GM19043 (cell line): ENCODE measurements at regions not wholly inside any gene's neighbourhood (a gene's known extent, or its start where the extent isn't known, plus 50 kb on each side); places are given as distances from the start of the nearest gene placed in this dataset.
A peak's percentile ranks its signal among the peaks of the same experiment; 100 is the strongest.
"Not testable (repeated sequence)": the region's sequence is repeated elsewhere in the genome, so short reads cannot be mapped to it uniquely, and the experiment has no call there.

Experiments used
- ATAC-seq: cut with Tn5 transposase; IDR thresholded peaks from one replicate; pipeline ENCODE4 v1.9.1; 2021; ENCODE audit warnings: low read depth; ENCODE audit not compliant: unreplicated experiment

DNA sequence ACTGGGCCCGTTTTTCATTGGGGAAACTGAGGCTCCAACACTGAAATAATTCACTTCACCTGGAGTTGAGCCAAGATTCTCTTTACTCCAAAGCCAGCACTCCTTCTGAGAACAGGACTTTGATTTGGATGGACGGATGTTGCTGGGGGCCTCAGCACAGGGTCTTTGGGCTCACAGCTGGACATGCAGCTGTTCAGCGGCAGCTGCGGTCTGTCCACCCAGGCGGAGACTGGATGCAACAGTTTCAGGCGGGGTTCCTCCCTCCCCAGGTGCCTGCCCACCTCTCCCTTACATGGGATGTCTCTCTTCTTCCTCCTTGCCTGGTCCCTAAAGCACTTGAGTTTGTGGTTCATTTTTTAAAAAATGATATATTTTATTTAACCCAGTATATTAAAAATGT, 219.0 kb upstream of the IRX4 start:
- no peak for ATAC-seq

DNA sequence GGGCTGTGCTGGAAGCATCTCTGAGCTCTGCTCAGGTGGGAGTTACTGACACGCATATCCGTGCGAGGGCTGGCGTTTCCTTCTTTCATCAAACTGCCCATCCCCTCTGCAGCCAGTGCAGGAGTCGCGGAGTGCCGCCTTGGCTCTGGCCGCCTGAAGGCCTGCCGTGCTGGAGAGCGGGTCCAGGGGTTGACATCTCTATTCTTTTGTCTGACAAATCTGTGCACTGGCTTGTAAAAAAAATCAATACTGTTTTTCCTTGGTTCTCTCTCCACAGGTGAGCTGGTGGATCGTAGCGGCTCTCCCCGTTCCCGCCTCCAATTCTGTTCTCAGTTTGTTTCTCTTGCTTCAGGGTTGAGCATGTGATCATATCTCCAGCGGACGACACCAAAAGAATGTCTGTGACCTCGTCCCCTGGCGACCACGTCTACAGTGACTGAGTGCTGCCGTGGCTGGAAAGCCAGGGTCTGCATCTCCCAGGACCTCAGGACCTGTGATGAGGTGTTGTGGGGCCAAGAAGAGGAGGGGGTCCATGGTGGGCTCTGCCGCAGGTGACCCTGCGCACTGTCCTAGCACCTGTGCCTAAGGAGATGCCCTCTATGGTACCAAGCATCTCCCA, 214.3 kb upstream of the IRX4 start:
- ATAC-seq: no peak

DNA sequence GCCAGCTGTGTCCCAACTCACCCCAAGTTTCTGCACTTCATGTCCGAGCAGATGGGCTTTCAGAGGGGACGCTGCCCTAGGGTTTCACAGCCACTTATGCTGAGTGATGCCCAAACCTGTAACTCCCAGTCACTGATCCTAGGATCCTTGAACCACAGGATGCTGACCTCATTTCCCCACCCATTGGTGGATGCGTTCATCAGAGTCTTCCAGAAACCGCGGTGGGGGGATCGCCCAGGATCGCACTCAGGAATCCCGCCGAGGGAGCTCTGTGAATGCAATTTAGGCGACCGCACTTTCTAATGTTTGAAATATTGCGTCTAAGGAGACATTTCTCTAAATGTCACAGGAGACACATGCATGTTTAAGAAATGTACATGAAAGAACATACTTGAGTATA, 212.3 kb upstream of the IRX4 start:
- no peak for ATAC-seq

DNA sequence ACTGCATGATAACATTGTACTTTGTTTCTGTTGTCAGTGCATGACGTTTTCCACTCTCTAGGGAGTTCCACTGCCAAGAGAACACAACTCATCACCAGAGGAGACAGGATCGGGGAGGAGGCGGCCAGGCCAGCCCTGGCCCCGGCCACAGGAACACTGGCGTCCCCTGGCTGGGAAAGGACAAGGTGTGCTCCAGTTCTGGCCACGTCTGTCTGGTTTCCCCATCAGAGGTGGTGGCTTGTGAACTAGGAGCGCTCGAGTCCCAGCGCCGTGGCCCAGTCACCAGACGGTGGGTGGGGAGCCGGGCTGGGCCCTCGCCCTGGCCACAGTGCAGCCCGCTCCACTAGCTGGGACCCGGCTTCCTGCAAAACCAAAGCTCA, 211.9 kb upstream of the IRX4 start:
- no peak for ATAC-seq

DNA sequence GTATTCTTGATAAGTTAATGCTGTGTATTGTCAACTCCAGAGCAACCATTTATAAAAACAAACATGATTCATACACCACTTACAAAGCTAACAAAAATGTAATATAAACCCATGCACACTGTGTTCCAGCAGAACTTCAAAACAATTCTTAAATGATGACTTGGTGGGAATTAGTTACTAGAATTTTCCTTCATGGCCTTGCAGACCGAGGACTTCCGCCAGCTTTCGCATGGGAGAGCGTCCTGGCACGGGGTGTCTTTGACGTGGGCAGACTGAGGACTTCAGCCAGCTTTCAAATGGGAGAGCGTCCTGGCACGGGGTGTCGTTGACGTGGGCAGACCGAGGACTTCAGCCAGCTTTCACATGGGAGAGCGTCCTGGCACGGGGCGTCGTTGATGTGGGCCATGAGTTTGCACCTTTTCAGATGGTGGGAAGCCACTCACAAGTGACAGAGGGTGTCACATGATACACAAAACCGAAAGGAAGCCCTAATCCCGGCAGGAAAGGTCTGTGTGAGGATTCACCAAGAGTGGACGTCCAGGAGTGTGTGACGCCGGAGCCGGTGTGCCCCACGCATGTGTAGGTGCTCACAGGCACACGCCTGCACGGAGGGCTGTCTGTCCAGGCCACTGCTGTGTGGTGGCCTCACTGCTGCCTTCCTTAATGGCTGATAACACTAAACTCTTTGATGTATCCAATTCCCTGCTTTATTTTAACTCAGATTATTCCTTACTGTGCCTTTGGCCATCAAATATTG, 211.3 kb upstream of the IRX4 start:
- ATAC-seq: no peak

DNA sequence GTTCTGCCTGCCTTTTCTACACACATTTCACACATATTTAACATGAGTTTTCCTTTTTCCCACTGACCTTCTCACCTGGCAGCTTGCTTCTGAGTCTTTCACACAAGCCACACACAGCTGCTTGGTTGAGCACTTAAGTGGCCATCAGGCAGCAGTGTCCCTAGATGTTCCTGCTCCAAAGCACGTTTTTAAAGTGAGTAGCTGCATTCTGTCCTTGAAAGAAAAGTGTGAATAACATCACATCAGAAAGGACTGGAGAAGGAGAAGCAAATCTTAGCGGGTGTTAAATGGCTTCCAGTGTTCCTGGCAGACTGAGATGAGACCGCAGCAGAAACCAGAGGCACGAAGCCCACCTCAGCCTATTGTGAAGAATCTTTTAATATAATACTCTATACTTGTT, 209.2 kb upstream of the IRX4 start:
- no peak for ATAC-seq

DNA sequence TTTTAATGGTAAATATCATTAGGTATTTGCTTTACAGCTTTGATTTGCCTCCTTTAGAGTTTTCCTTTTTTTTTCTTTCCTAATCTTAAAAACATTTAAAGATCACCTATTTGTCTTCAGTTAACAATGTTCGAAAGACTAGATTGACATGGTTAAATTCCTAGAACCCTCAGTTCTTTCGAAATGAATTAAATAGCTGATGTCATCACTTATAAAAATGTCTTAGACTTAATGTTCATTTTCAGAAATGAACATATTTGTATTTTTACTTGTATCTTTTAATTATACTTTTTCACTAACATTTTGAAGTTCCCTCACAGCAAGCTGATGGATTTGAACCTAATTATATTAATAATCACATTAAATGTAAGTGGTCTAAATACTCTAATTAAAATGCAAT, 205.3 kb upstream of the IRX4 start:
- ATAC-seq: no peak

DNA sequence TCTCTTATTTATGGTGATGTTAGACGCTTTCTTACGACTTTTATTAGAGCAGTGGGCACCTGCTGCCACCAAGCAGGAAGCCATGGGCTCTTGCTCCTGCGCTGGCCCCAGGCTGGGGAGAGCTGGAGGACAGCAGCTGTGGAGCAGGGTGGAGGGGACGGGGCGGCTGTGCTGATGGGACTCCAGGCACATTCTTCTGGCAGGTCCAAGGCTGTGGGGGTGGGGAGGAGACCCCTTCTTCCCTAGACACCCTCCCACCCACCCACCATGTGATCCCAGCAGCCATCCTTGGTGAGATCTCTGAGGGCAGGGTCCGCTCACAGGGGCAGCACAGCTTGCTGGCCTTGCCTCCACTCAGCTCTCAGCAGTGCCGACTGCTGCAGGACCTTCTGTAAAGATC, 192.6 kb upstream of the IRX4 start:
- ATAC-seq: no peak

DNA sequence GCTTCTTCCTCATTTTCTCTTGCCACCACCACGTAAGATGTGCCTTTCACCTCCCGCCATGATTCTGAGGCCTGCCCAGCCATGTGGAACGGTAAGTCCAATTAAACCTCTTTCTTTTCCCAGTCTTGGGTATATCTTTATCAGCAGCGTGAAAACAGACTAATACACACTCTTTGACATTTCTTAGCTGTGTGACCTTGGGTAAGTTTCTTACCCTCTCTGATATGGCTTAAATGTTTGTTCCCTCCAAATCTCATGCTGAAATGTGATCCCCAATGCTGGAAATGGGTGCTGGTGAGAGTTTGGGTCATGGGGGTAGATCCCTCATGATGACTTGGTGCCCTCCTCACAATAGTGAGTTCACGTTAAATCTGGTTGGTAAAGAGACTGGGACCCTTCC, 188.8 kb upstream of the IRX4 start:
- no peak for ATAC-seq

DNA sequence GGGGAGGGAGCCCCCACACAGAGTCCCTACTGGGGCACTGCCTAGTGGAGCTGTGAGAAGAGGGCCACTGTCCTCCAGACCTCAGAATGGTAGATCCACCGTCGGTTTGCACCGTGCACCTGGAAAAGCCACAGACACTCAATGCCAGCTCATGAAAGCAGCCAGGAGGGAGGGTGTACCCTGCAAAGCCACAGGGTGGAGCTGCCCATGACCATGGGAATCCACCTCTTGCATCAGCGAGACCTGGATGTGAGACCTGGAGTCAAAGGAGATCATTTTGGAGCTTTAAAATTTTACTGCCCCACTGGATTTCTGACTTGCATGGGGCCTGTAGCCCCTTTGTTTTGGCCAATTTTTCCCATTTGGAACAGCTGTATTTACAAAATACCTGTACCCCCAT, 188.1 kb upstream of the IRX4 start:
- ATAC-seq: not testable (repeated sequence)

DNA sequence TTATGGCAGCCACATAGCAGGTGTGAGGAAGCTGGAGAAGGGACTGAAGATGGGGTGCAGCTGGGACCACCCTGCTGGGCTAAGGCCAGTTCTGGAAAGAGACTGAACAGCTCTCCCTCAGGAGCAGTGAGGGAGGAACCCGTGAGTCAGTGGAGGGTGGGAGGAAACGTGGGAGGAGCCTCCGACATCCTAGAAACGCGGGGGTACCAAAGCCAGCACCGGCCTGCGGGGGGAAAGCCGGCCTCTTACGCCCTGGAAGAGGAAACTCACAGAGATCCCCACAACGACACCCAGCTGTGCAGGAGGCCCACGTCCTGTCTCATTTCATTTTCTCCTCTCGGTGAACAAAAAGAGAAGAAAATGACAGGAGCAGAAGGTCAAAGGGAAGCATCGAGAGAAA, 185.8 kb upstream of the IRX4 start:
- no peak for ATAC-seq

DNA sequence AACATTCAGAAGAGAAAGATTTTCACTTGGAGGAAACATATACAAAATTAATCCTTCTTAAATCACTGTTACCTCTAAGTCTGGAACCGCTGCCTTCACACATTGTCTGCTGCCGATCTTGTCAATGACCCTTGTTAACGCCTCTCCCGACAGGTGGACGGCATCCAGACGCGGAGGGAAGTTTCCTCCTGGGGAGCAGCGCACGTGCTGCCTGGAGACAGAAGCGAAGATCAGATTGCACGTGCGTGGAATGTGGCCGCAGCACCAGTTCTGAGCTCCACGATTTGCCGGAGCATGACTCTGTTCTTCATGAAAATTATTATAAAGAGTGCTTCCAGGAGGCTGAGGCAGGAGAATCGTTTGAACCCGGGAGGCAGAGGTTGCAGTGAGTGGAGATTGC, 183.6 kb upstream of the IRX4 start:
- ATAC-seq: no peak

DNA sequence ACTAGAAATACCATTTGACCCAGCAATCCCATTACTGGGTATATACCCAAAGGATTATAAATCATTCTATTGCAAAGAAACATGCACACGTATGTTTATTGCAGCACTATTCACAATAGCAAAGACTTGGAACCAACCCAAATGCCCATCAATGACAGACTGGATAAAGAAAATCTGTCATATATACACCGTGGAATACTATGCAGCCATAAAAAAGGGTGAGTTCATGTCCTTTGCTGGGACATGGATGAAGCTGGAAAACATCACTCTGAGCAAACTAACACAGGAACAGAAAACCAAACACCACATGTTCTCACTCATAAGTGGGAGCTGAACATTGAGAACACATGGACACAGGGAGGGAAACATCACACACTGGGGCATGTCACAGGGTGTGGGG, 180.7 kb upstream of the IRX4 start:
- ATAC-seq: not testable (repeated sequence)

DNA sequence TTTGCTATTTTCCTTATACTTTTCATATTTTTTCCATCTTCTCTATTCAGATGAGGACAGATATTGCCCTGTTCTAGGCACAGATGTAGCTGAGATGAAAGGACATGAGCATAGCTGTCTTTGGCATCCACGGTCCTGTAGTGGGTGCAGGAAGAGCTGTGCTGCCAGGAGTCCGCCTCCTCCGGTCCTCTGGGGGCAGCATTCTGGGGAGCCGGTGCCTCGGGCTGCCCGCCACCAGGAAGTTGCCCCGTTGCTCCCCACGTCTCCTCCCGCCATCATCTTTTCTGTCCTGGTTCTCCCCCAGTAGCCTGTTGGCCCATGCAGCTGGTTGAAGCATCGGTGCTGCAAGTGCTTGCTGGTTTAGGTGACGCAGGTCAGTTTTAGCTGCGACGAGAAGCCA, 170.0 kb upstream of the IRX4 start:
- ATAC-seq: no peak

DNA sequence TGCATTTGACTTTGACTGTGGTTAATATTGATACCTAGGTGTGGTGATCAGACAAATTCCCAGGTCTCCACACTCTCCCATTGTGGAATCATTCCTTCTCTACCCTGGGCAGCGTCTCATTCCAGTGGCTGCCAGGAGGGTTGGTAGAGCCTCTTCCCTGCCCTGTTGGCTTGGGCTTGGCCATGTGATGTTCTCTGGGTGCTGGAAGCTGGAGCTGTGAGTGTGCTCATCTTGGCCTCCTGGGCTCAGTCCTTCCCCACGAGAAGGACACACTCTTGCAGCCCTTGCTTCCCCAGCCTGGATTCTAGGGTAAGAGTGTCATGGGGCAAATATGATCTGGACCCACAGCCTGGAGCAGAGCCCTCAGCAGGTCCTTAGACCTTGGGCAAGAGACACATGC, 167.2 kb upstream of the IRX4 start:
- ATAC-seq: no peak

DNA sequence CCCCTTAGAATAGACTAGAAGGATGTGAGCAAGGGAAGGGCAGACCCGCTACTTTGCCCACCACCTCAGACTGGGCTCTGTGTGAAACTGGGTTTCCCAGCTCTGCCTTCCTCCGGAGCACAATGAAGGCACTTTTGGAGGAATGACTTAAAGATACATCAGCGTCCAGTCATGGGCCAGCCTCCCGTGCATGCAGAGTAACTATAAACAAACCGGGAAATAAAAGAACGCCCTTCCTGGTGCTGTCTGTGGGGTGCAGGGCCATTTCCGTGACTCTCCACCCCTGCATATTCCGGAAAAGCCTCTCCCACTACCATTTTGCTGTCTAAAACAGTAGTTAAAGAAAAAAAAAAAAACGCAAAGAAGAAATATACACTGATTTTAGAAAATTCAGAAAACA, 165.9 kb upstream of the IRX4 start:
- ATAC-seq: no peak

DNA sequence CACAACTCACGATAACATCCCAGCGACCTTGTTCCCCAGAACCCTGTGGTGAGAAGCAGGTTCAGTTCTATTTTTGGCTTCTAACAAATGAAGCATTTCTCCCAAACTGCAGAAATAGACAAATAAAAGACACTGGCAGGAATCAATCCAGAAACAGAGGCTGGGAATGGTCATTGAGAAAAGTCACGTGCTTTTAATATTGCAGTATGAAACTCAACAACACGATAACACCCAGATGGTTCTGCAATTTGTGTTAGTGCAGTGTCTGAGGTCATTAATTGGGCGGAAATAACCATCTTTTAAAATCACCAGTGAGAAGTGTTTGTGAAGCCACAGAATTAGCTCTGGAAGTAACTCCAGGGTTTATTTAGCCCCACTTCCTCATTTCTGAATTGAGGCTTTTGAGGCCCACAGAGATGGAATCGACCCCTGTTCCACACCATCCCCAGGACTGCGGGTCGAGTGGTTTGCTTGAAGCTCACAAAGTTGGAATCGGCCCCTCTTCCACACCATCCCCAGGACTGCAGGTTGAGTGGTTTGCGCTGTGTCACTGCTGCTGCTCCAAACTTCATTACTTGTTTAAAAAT, 164.7 kb upstream of the IRX4 start:
- no peak for ATAC-seq

DNA sequence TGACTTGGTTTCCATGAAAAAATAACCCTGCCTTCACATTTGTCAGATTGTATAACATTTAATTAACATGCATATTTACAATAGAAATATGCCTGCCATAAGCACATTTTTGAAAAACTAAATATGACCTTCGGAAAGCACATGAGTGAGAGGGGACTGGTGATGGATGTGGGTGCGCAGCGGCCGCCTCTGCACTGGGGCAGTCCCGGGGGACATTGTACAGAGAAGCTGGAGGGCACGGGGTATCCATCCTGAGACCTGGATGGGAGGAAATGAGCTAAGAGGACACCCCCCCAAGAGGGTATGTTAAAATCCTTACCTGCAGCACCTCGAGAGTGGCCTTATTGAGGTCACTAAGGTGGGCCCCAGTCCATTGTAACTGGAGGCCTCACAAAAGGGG, 161.3 kb upstream of the IRX4 start:
- no peak for ATAC-seq

DNA sequence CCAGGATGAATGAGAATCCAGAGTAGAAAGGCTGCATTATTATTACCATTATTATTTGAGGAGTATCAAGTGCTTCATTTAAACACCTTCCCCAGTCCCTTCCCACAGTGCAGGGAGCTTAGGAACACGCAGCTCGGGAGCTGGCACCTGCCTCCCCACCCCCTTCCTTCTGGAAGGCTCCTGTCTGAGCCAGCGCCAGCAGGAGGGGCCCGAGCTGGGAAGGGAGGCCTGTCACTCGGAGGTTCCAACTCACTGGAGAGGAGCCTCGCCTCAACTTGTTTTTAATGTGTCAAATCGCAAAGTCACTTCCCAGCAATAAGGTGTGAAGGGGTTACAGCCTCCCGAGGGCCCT, 156.4 kb upstream of the IRX4 start:
- ATAC-seq: no peak

DNA sequence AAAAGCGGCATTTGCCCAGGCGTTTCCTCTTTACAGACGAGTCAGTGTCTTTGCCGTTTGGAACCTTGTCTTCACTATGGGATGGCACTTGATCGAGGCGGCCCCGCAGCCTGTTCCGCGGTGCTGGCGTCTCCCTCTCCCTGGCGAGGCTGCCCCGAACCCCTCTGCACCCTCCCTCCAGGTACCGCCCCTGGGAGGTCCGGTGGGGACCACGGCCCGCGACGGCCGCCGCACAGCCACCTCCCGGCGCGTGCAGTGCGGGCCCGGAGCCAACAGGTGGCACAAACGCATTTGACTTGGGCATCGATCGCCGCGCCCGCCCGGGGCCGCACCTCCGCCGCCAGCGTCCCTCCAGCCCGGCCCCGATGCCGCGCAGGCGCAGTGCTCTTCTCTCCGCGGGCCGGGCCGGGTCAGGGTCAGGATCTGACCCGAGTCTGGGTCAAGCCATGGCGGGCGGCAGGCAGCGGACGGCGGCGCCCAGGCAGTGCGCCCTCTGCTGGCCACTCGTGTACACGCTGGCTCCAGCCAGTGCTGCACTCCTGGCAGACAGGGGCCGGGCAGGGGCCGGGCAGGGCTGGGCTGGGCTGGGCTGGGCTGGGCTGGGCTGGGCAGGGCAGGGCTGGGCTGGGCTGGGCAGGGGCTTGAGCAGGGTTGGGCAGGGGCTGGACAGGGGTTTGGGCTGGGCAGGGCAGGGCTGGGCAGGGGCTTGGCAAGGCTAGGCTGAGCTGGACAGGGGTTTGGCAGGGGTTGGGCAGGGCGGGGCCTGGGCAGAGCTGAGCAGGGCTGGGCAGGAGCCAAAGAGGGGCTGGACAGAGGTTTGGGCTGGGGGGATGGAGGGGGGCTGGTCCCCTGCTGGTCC, 155.8 kb upstream of the IRX4 start:
- peak; percentile 89 for ATAC-seq

DNA sequence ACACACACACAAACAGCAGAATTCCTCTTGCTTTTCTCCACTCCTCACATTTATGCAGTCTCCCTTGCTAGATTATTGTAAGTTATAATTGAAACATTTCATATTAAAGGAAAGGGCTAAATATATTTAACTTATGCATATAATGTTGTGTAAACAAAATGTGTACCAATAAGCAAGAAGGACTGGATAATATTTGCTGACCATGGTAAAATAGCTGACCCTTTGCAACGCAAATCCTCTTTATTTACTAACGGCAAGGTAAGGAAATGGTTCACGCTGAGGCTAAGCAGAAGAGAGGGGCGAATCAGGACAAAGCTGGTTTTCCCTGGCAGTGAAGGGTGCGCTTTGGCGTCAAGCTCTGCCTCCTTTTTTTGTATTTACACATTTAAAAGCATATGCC, 154.2 kb upstream of the IRX4 start:
- ATAC-seq: no peak
